A549 (cell line): ENCODE measurements at regions not wholly inside any gene's neighbourhood (a gene's known extent, or its start where the extent isn't known, plus 50 kb on each side); places are given as distances from the start of the nearest gene placed in this dataset.

Experiments used
- ATAC-seq, 2 experiments: fragments of 200-7000 bp in 1 of 2; fragments of >200 bp in 1 of 2; cut with Nextera tagmentation in 1 of 2; cut with Tn5 transposase in 1 of 2; 3 replicates each; pipeline versions ENCODE4 v1.8.0 to v1.9.1; 2018 to 2020; ENCODE audit warnings: mild to moderate bottlenecking in 1 of 2, moderate library complexity in 1 of 2
- CTCF ChIA-PET: fragments of 300-600 bp; sonication (Branson Sonifier 250); formaldehyde crosslinking; extraction: SDS; loops from one replicate; lab custom pipeline; 2021; ENCODE audit warnings: antibody characterized with exemption, inconsistent platforms; lab: Yijun Ruan, JAX
- POLR2A ChIA-PET: fragments of 350-600 bp; formaldehyde crosslinking; extraction: SDS; loops from one replicate; lab custom pipeline; 2021; ENCODE audit warnings: antibody characterized with exemption, inconsistent platforms; lab: Yijun Ruan, JAX
- DNase-seq, 2 experiments: peaks; one replicate each; pipeline versions ENCODE4 v3.0.0 to v3.0.0-alpha.2; 2011 to 2016; ENCODE audit warnings: low read depth in 1 of 2, low spot score in 1 of 2
- FAIRE-seq: peaks from 2 replicates; lab custom pipeline; 2011; peaks lifted over from hg19 to GRCh38; lab: Jason Lieb, UNC
- H3K27ac ChIP-seq, 2 experiments: fragments of >200 bp; sonication (Bioruptor Twin); formaldehyde crosslinking; 3 replicates each; pipeline ENCODE4 v1.5.1; 2016 to 2017
- H3K4me1 ChIP-seq: fragments of >200 bp; sonication (Bioruptor Twin); formaldehyde crosslinking; 3 replicates; pipeline ENCODE4 v1.6.1; 2016
- H3K4me2 ChIP-seq: fragments of >200 bp; sonication (Bioruptor Twin); formaldehyde crosslinking; 3 replicates; pipeline ENCODE4 v1.6.1; 2016
- H3K4me3 ChIP-seq: fragments of >200 bp; sonication (Bioruptor Twin); formaldehyde crosslinking; 3 replicates; pipeline ENCODE4 v1.5.1; 2016
- H3K9me3 ChIP-seq: fragments of >200 bp; sonication (Bioruptor Twin); formaldehyde crosslinking; 3 replicates; pipeline ENCODE4 v1.6.1; 2016
- CEBPB ChIP-seq, 2 experiments: fragments of >200 bp in 1 of 2; sonication (Bioruptor Twin) in 1 of 2; formaldehyde crosslinking in 1 of 2; IDR thresholded peaks; 2 replicates each; pipeline ENCODE4 v1.6.1; 2012 to 2016
- FOSL2 ChIP-seq, 2 experiments: fragments of 450-650 bp in 1 of 2; fragments of >200 bp in 1 of 2; sonication (Bioruptor Twin) in 1 of 2; formaldehyde crosslinking; IDR thresholded peaks; 2 replicates each; pipeline versions ENCODE4 v1.5.0 to v1.6.1; 2016 to 2020; ENCODE audit warnings: mild to moderate bottlenecking in 1 of 2, moderate library complexity in 1 of 2
- JUNB ChIP-seq: fragments of >200 bp; sonication (Bioruptor Twin); formaldehyde crosslinking; IDR thresholded peaks from 2 replicates; pipeline ENCODE4 v1.6.1; 2016
- MAFK ChIP-seq: fragments of 450-650 bp; IDR thresholded peaks from 2 replicates; pipeline ENCODE4 v1.6.1; 2014; ENCODE audit not compliant: partially characterized antibody
- MYC ChIP-seq: IDR thresholded peaks from 2 replicates; pipeline ENCODE4 v1.6.1; 2012; ENCODE audit warnings: mild to moderate bottlenecking, inconsistent platforms, low read length, improper control_type of control experiment, borderline replicate concordance
- NFE2L2 ChIP-seq: fragments of 150-350 bp; conservative IDR thresholded peaks from 2 replicates; pipeline ENCODE4 v1.6.1; 2014; ENCODE audit warnings: low read length
- NR3C1 ChIP-seq: fragments of >200 bp; sonication (Bioruptor Twin); formaldehyde crosslinking; IDR thresholded peaks from 3 replicates; pipeline ENCODE4 v1.6.1; 2017
- RARB ChIP-seq: fragments of 250-450 bp; sonication (Bioruptor Pico); IDR thresholded peaks from 2 replicates; pipeline ENCODE4 v1.8.0; 2021; ENCODE audit warnings: mild to moderate bottlenecking, moderate library complexity
- SMC3 ChIP-seq: fragments of >200 bp; sonication (Bioruptor Twin); formaldehyde crosslinking; IDR thresholded peaks from 3 replicates; pipeline ENCODE4 v1.6.1; 2018; ENCODE audit warnings: inconsistent platforms
- SREBF2 ChIP-seq: fragments of 450-650 bp; IDR thresholded peaks from 2 replicates; pipeline ENCODE4 v1.6.1; 2014; ENCODE audit warnings: mild to moderate bottlenecking, moderate library complexity
- TFCP2L1 ChIP-seq: fragments of 250-450 bp; sonication (Bioruptor Pico); IDR thresholded peaks from 2 replicates; pipeline ENCODE4 v1.5.0; 2021; ENCODE audit warnings: mild to moderate bottlenecking
- ZNF302 ChIP-seq: fragments of 250-450 bp; sonication (Bioruptor Pico); IDR thresholded peaks from 2 replicates; pipeline ENCODE4 v1.9.0; 2021; ENCODE audit warnings: inconsistent platforms, mild to moderate bottlenecking, moderate library complexity
- WGBS: methylation state at CpG from one replicate; pipeline ENCODE4 v1.1.6; 2017; ENCODE audit errors: missing lambda C conversion rate; 5-methylcytosine and 5-hydroxymethylcytosine counted together
- TF ChIP-seq, protein P1 (sequence below): fragments of 200-600 bp; sonication (generic); IDR thresholded peaks from 2 replicates; pipeline ENCODE4 v1.6.1; 2016; ENCODE audit warnings: antibody characterized with exemption, mild to moderate bottlenecking, moderate library complexity
- TF ChIP-seq, protein P2 (sequence below): IDR thresholded peaks from 2 replicates; pipeline ENCODE4 v1.6.1; 2012; ENCODE audit warnings: low read depth, borderline replicate concordance
- TF ChIP-seq, protein P3 (sequence below): fragments of 450-650 bp; IDR thresholded peaks from 2 replicates; pipeline ENCODE4 v1.6.1; 2014; ENCODE audit warnings: antibody characterized with exemption

DNA sequence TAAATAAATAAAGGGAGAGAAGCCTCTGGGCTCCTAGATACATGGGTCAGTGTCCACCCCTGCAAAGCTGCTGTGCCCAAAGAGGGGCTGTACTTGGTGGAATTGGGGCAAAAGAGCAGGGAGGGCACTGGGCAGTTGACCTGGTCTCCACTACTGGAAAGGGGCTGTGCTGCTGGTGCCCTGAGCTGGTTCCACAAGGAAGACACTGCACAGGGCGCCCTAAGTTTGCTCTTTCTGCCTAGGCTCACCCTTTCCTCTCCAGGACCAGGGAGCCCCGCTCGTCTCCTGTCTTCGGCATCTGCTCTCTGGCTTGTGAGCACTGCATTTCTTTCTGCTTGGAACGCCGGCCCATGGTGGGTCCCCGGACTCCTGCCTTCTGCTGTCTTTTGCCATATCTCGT, 161.9 kb downstream of the SEC14L1 start:
- DNase-seq (no peak), ATAC-seq (no peak), FAIRE-seq (no peak)
- Histone ChIP-seq H3K9me3 (no peaks in the 10 kb centered on the region), H3K4me3 (no peak overlapping the region), H3K4me1 (peaks cover 97% of the 10 kb centered on the region), H3K27ac (peak overlapping the region in 1 of 2 experiments; percentile 88; a peak in 3 of 6 replicates)
- 93% methylated on average over 8 of the region's 8 CpGs for WGBS
- ChIA-PET CTCF (interaction anchor here (1.4 to 1.8 kb wide), 2 partner anchors 11 to 14 kb away, joined by 4 to 6 read pairs; no protein-coding TSS in a partner anchor), POLR2A (interaction anchor here (0.6 kb wide), 1 partner anchor 207 kb away, joined by 3 read pairs; no protein-coding TSS in a partner anchor)
- TF ChIP-seq, protein P1, sequence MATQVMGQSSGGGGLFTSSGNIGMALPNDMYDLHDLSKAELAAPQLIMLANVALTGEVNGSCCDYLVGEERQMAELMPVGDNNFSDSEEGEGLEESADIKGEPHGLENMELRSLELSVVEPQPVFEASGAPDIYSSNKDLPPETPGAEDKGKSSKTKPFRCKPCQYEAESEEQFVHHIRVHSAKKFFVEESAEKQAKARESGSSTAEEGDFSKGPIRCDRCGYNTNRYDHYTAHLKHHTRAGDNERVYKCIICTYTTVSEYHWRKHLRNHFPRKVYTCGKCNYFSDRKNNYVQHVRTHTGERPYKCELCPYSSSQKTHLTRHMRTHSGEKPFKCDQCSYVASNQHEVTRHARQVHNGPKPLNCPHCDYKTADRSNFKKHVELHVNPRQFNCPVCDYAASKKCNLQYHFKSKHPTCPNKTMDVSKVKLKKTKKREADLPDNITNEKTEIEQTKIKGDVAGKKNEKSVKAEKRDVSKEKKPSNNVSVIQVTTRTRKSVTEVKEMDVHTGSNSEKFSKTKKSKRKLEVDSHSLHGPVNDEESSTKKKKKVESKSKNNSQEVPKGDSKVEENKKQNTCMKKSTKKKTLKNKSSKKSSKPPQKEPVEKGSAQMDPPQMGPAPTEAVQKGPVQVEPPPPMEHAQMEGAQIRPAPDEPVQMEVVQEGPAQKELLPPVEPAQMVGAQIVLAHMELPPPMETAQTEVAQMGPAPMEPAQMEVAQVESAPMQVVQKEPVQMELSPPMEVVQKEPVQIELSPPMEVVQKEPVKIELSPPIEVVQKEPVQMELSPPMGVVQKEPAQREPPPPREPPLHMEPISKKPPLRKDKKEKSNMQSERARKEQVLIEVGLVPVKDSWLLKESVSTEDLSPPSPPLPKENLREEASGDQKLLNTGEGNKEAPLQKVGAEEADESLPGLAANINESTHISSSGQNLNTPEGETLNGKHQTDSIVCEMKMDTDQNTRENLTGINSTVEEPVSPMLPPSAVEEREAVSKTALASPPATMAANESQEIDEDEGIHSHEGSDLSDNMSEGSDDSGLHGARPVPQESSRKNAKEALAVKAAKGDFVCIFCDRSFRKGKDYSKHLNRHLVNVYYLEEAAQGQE, result no peak
- TF ChIP-seq NR3C1 (no peak), JUNB (no peak), MYC (no peak), CEBPB (IDR thresholded peaks at IDR 0.05) (no peak), NFE2L2 (no peak), SMC3 (no peak), FOSL2 (IDR thresholded peaks at IDR 0.05) (no peak), FOSL2 (CRISPR knock-in tag; IDR thresholded peaks at IDR 0.05) (no peak), ZNF302 (no peak), TFCP2L1 (CRISPR knock-in tag) (no peak), RARB (CRISPR knock-in tag) (no peak), MAFK (no peak)
- TF ChIP-seq, protein P2, sequence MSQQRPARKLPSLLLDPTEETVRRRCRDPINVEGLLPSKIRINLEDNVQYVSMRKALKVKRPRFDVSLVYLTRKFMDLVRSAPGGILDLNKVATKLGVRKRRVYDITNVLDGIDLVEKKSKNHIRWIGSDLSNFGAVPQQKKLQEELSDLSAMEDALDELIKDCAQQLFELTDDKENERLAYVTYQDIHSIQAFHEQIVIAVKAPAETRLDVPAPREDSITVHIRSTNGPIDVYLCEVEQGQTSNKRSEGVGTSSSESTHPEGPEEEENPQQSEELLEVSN, result no peak
- TF ChIP-seq, protein P3, sequence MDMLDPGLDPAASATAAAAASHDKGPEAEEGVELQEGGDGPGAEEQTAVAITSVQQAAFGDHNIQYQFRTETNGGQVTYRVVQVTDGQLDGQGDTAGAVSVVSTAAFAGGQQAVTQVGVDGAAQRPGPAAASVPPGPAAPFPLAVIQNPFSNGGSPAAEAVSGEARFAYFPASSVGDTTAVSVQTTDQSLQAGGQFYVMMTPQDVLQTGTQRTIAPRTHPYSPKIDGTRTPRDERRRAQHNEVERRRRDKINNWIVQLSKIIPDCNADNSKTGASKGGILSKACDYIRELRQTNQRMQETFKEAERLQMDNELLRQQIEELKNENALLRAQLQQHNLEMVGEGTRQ, result no peak
- TF ChIP-seq, all 56 proteins: peak for 0
- H3K4me2 ChIP-seq, result no peak overlapping the region

DNA sequence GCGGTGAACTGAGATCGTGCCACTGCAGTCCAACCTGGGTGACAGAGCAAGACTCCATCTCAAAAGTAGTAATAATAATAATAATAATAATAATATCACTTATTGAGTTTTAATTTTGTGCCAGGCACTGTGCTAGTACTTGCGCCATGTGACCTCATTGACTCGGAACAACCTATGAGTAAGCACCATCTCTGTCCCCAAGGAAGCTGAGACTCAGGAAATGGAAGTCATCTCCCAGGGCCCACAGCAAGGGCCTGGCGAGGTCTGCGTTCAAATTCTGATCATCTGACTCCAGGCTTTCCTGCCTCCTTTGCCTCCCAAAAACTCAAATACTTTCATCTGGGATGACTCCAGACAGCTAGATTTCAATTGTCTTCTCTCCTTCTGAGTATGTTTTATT, 162.9 kb downstream of the SEC14L1 start:
- FAIRE-seq, result no peak
- Histone ChIP-seq H3K27ac (peak overlapping the region; percentile 61 to 88; a peak in 5 of 6 replicates), H3K4me1 (peaks cover 97% of the 10 kb centered on the region), H3K4me2 (peak overlapping the region; percentile 52), H3K9me3 (no peaks in the 10 kb centered on the region), H3K4me3 (no peak overlapping the region)
- TF ChIP-seq, protein P3, result 0 out of 2 replicates have a peak, but pooled peaks have one; percentile 24
- no peak for TF ChIP-seq SMC3
- ChIA-PET POLR2A (no interaction called here), CTCF (interaction anchor here (0.7 to 1.8 kb wide), 3 partner anchors 10 to 125 kb away, joined by 3 to 6 read pairs (median 4); no protein-coding TSS in a partner anchor)
- no peak for ATAC-seq
- 87% methylated on average over 6 of the region's 6 CpGs for WGBS
- no peak for DNase-seq

DNA sequence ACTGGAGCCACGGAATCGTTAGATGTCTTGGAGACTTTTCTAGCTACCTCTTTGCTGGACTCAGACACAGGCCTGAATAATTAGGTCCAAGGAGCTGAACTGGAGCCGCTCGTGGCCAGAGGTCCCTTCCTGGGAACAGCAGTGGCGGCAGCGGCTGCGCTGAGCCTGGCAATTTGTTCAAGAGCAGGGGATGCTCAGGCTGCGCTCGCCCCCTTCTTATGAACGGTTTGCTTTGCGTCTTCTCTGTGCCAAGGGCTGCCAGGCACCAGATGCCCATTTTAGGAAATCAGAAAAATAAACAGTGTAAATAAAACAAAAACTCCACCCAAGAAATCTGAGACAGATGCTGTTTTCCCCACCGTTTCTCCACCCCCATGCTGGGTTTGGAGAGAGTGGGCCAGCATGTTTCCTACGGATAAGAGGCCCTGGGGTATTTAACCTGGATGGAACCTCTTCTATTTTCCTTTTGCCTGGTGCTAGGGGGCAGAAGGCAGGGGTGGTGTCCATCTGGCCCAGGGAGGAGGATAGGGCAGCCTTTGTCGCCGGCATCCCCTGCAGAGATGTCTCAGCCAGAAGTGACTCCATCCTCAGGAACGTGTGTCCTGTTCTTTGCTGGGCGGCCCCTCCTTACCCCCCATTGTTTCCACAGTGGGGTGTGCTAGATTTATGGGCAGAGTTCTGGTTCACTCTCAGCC, 163.4 kb downstream of the SEC14L1 start:
- Histone ChIP-seq H3K4me3 (no peak overlapping the region), H3K27ac (peak overlapping the region; percentile 61 to 88; a peak in 5 of 6 replicates), H3K9me3 (no peaks in the 10 kb centered on the region)
- CTCF ChIA-PET, result interaction anchor here (0.7 to 1.8 kb wide), 3 partner anchors 9 to 124 kb away, joined by 3 to 6 read pairs (median 4); no protein-coding TSS in a partner anchor
- 64% methylated on average over 17 of the region's 17 CpGs for WGBS
- TF ChIP-seq SREBF2, result no peak
- TF ChIP-seq, all 56 proteins: peak for 0
- Histone ChIP-seq H3K4me1 (peaks cover 99% of the 10 kb centered on the region), H3K4me2 (peak overlapping the region; percentile 52)
- ATAC-seq, result peak in 1 of 2 experiments; percentile 4; a peak in 3 of 6 replicates
- DNase-seq, result no peak
- POLR2A ChIA-PET, result no interaction called here
- no peak for FAIRE-seq
